ENCODE measurements at regions not wholly inside any gene's neighbourhood (a gene's known extent, or its start where the extent isn't known, plus 50 kb on each side); places are given as distances from the start of the nearest gene placed in this dataset.

- TF ChIP-seq SIN3A (IDR thresholded peaks at IDR 0.05; ENCODE audit: borderline replicate concordance, insufficient read depth, low read length) (no peak), POLR2AphosphoS5 (IDR thresholded peaks at IDR 0.05; ENCODE audit: low read depth, low read length) (no peak), REST (IDR thresholded peaks at IDR 0.05; ENCODE audit: insufficient read depth in 1 of 2, low read depth in 2 of 2, low read length in 2 of 2) (no peak), FOXP2 (optimal IDR thresholded peaks at IDR 0.05; ENCODE audit: borderline replicate concordance, extremely low read depth, extremely low read length, insufficient read depth) (no peak), TAF1 (IDR thresholded peaks at IDR 0.05; ENCODE audit: borderline replicate concordance, insufficient read depth, low read length) (no peak)
These were observed 205.4 kb downstream of the ARHGAP12 start for GRCh38 chr10:31723106-31723750.

DNA sequence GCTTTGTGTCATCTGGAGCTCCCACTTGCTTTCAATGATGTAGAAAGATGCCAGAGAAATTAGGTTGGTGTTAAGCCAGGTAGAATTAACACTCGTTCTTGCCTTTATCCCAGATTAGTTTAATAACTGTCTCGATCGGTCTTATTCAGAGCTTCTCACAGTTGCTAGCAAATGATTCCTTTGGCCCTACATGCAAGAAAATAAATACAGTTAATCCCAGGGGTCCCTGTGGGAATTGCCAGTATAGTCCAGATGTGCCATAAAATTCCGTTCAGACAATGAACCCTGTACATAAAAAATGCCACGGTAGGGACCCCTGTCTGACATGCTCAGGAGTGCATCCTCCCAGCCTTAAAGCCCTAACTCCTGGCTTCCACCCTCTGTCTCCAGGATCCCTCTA is 207.5 kb downstream of the ARHGAP12 start:
- TF ChIP-seq TAF1 (IDR thresholded peaks at IDR 0.05; ENCODE audit: borderline replicate concordance, insufficient read depth, low read length): no peak

DNA sequence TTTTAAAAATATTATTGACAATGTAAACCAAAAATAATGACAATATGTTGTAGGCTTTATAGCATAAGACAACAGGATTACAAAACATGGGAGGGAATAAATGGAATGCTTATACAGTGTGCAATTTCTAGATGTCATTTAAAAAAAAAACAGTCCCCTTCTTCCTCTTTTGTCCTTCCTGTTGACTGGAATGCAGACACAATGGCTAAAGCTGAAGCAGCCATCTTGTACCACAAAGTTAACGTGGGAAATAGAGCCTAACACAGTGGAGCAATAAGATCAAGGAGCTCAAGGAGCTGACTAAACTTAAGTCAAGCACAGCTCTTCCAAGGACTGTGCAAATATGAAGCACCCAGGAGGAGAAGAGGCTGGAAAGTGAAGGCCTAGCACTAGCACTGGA is 208.1 kb downstream of the ARHGAP12 start:
- TF ChIP-seq REST (IDR thresholded peaks at IDR 0.05; ENCODE audit: insufficient read depth in 1 of 2, low read depth in 2 of 2, low read length in 2 of 2): no peak
- TF ChIP-seq SIN3A (IDR thresholded peaks at IDR 0.05; ENCODE audit: borderline replicate concordance, insufficient read depth, low read length): no peak
- no peak for TF ChIP-seq TAF1 (IDR thresholded peaks at IDR 0.05; ENCODE audit: borderline replicate concordance, insufficient read depth, low read length)
- no peak for TF ChIP-seq POLR2AphosphoS5 (IDR thresholded peaks at IDR 0.05; ENCODE audit: low read depth, low read length)
- no peak for TF ChIP-seq FOXP2 (optimal IDR thresholded peaks at IDR 0.05; ENCODE audit: borderline replicate concordance, extremely low read depth, extremely low read length, insufficient read depth)

DNA sequence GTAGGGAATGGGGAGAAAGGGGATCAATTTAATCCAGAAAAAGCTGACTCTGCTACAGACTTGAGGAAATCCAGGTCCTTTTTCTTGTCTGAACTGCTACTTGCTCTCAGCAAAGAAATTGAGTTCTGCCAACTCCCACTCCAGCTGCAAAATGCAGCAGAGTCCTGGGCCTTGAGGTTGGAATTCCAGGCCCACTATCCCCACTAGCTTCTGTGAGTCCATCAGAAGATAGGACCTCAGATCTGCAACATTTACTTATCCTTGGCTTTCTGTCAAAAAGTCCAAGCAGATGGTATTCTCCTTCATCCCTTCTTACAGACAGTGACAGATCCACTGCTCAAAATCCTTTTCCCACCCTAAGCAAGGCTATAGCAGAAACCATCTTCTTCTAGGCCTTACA is 219.2 kb downstream of the ARHGAP12 start:
- TF ChIP-seq FOXP2 (optimal IDR thresholded peaks at IDR 0.05; ENCODE audit: borderline replicate concordance, extremely low read depth, extremely low read length, insufficient read depth) (no peak), TAF1 (IDR thresholded peaks at IDR 0.05; ENCODE audit: borderline replicate concordance, insufficient read depth, low read length) (no peak), REST (IDR thresholded peaks at IDR 0.05; ENCODE audit: insufficient read depth in 1 of 2, low read depth in 2 of 2, low read length in 2 of 2) (no peak), SIN3A (IDR thresholded peaks at IDR 0.05; ENCODE audit: borderline replicate concordance, insufficient read depth, low read length) (no peak), POLR2AphosphoS5 (IDR thresholded peaks at IDR 0.05; ENCODE audit: low read depth, low read length) (no peak)

DNA sequence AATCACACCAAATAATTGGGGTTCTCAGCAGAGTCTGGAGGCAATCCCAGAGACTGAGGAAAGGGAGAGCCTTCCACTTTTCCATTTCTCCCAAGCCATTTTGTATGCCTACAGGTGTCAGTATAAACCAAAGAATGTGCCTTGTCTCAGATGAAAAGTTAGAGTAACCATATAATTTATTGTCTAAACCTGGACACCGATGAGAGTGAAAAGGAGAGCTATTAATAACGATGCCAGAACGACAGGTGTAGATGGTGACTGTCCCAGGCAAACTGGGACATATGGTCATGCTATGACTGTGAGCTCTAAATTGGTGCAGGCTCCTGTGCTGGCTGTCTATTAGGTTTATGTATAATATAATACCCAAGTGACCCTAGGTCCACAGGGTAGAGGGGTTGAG is 219.6 kb downstream of the ARHGAP12 start:
- TF ChIP-seq REST (IDR thresholded peaks at IDR 0.05; ENCODE audit: insufficient read depth in 1 of 2, low read depth in 2 of 2, low read length in 2 of 2) (no peak), POLR2AphosphoS5 (IDR thresholded peaks at IDR 0.05; ENCODE audit: low read depth, low read length) (no peak), TAF1 (IDR thresholded peaks at IDR 0.05; ENCODE audit: borderline replicate concordance, insufficient read depth, low read length) (no peak), SIN3A (IDR thresholded peaks at IDR 0.05; ENCODE audit: borderline replicate concordance, insufficient read depth, low read length) (no peak), FOXP2 (optimal IDR thresholded peaks at IDR 0.05; ENCODE audit: borderline replicate concordance, extremely low read depth, extremely low read length, insufficient read depth) (no peak)

Measured in PFSK-1 (cell line).